Fibroblast of pulmonary artery (primary cell): ENCODE measurements at regions not wholly inside any gene's neighbourhood (a gene's known extent, or its start where the extent isn't known, plus 50 kb on each side); places are given as distances from the start of the nearest gene placed in this dataset.

Experiments used
- DNase-seq: peaks from one replicate; pipeline ENCODE4 v3.0.0-alpha.2; 2010; ENCODE audit warnings: low read depth
- H3K4me3 ChIP-seq: replicated peaks from 2 replicates; pipeline ENCODE4 v1.5.1; 2011; ENCODE audit warnings: low read depth, mild to moderate bottlenecking, control low read depth, low read length, moderate library complexity
- CTCF ChIP-seq: IDR thresholded peaks from 2 replicates; pipeline ENCODE4 v1.5.1; 2011; ENCODE audit warnings: mild to moderate bottlenecking, control low read depth, low read length, inconsistent platforms; ENCODE audit errors: missing control alignments

GRCh38 chr6:141174932-141175331, 957.8 kb upstream of the GJE1 start:
- TF ChIP-seq CTCF: no peak
- no peak for DNase-seq
- no peak overlapping the region for H3K4me3 ChIP-seq

GRCh38 chr6:141173529-141173928, 959.2 kb upstream of the GJE1 start:
- no peak for TF ChIP-seq CTCF
- DNase-seq: no peak
- H3K4me3 ChIP-seq: no peak overlapping the region

- no peak for TF ChIP-seq CTCF
- peak; percentile 61 for DNase-seq
- no peak overlapping the region for H3K4me3 ChIP-seq
These were observed 963.3 kb upstream of the GJE1 start for GRCh38 chr6:141169419-141169818.

- TF ChIP-seq CTCF: no peak
- H3K4me3 ChIP-seq: no peak overlapping the region
- no peak for DNase-seq
These were observed 964.8 kb upstream of the GJE1 start for GRCh38 chr6:141167945-141168344.

GRCh38 chr6:141165002-141165665, 967.6 kb upstream of the GJE1 start:
- TF ChIP-seq CTCF: no peak
- H3K4me3 ChIP-seq: no peak overlapping the region
- no peak for DNase-seq

GRCh38 chr6:141164042-141164743, 968.5 kb upstream of the GJE1 start:
- no peak for TF ChIP-seq CTCF
- no peak overlapping the region for H3K4me3 ChIP-seq
- DNase-seq: peak; percentile 19

- no peak for TF ChIP-seq CTCF
- H3K4me3 ChIP-seq: no peak overlapping the region
- DNase-seq: no peak
These were observed 969.6 kb upstream of the GJE1 start for GRCh38 chr6:141163107-141163506.
